Osteocyte (in vitro differentiated cells): ENCODE measurements at regions not wholly inside any gene's neighbourhood (a gene's known extent, or its start where the extent isn't known, plus 50 kb on each side); places are given as distances from the start of the nearest gene placed in this dataset.
"Not testable (repeated sequence)": the region's sequence is repeated elsewhere in the genome, so short reads cannot be mapped to it uniquely, and the experiment has no call there.

Experiments
- DNase-seq: peaks from one replicate; pipeline ENCODE4 v3.0.0; 2021; ENCODE audit warnings: mixed read lengths; ENCODE audit not compliant: unreplicated experiment; ENCODE audit errors: extremely low spot score
- H3K27ac Mint-ChIP-seq: one replicate; pipeline ENCODE4 v1.8.0; 2021; ENCODE audit warnings: mild to moderate bottlenecking, mixed read lengths; ENCODE audit not compliant: unreplicated experiment
- H3K27me3 Mint-ChIP-seq: one replicate; pipeline ENCODE4 v1.8.0; 2021; ENCODE audit warnings: mixed read lengths; ENCODE audit not compliant: unreplicated experiment
- H3K36me3 Mint-ChIP-seq: one replicate; pipeline ENCODE4 v1.8.0; 2021; ENCODE audit warnings: mixed read lengths; ENCODE audit not compliant: unreplicated experiment
- H3K4me1 Mint-ChIP-seq: one replicate; pipeline ENCODE4 v1.8.0; 2021; ENCODE audit warnings: mixed read lengths; ENCODE audit not compliant: unreplicated experiment
- H3K4me3 Mint-ChIP-seq: one replicate; pipeline ENCODE4 v1.8.0; 2021; ENCODE audit warnings: mild to moderate bottlenecking, moderate library complexity, mixed read lengths; ENCODE audit not compliant: unreplicated experiment
- H3K9me3 Mint-ChIP-seq: one replicate; pipeline ENCODE4 v1.8.0; 2021; ENCODE audit warnings: mixed read lengths; ENCODE audit not compliant: unreplicated experiment
- CTCF ChIP-seq: fragments of 200-600 bp; sonication (generic); IDR thresholded peaks from 2 replicates; pipeline ENCODE4 v1.5.0; 2021; ENCODE audit warnings: antibody characterized with exemption, mild to moderate bottlenecking, moderate library complexity

- H3K36me3 Mint-ChIP-seq, H3K4me3 Mint-ChIP-seq, DNase-seq, H3K27me3 Mint-ChIP-seq, H3K4me1 Mint-ChIP-seq, H3K9me3 Mint-ChIP-seq, H3K27ac Mint-ChIP-seq: not testable (repeated sequence)
These were observed 1447.6 kb downstream of the RPIA start for GRCh38 chr2:90139046-90139445.

- H3K27me3 Mint-ChIP-seq, H3K36me3 Mint-ChIP-seq, DNase-seq, H3K27ac Mint-ChIP-seq, H3K4me3 Mint-ChIP-seq, H3K4me1 Mint-ChIP-seq: not testable (repeated sequence)
- peaks cover 18% of the 10 kb centered on the region for H3K9me3 Mint-ChIP-seq
These were observed 1450.1 kb downstream of the RPIA start for GRCh38 chr2:90141558-90141957.

GRCh38 chr2:90151805-90152204 is 1460.3 kb downstream of the RPIA start:
- not testable (repeated sequence) for H3K27ac Mint-ChIP-seq, H3K4me3 Mint-ChIP-seq, H3K4me1 Mint-ChIP-seq, DNase-seq, H3K36me3 Mint-ChIP-seq, H3K9me3 Mint-ChIP-seq, H3K27me3 Mint-ChIP-seq

GRCh38 chr2:90170978-90171377 is 1479.5 kb downstream of the RPIA start:
- H3K4me1 Mint-ChIP-seq, H3K4me3 Mint-ChIP-seq, H3K27ac Mint-ChIP-seq, DNase-seq, H3K36me3 Mint-ChIP-seq, H3K27me3 Mint-ChIP-seq, H3K9me3 Mint-ChIP-seq: not testable (repeated sequence)

GRCh38 chr2:90173081-90173480 is 1481.6 kb downstream of the RPIA start:
- DNase-seq, H3K36me3 Mint-ChIP-seq, H3K4me3 Mint-ChIP-seq, H3K27ac Mint-ChIP-seq, H3K27me3 Mint-ChIP-seq, H3K4me1 Mint-ChIP-seq: not testable (repeated sequence)
- H3K9me3 Mint-ChIP-seq, result peaks cover 12% of the 10 kb centered on the region

GRCh38 chr2:90179591-90179990 is 1488.1 kb downstream of the RPIA start:
- not testable (repeated sequence) for H3K27ac Mint-ChIP-seq, H3K4me1 Mint-ChIP-seq, H3K4me3 Mint-ChIP-seq, H3K36me3 Mint-ChIP-seq, DNase-seq, H3K27me3 Mint-ChIP-seq, H3K9me3 Mint-ChIP-seq

GRCh38 chr2:90207454-90208058 is 1516.1 kb downstream of the RPIA start:
- no peak overlapping the region for H3K27ac Mint-ChIP-seq
- no peak for TF ChIP-seq CTCF
- H3K9me3 Mint-ChIP-seq, result peaks cover 32% of the 10 kb centered on the region
- no peak overlapping the region for H3K4me3 Mint-ChIP-seq
- H3K4me1 Mint-ChIP-seq, result no peaks in the 10 kb centered on the region
- H3K27me3 Mint-ChIP-seq, result no peaks in the 10 kb centered on the region
- no peak for DNase-seq
- H3K36me3 Mint-ChIP-seq, result no peaks in the 10 kb centered on the region

- TF ChIP-seq CTCF, result no peak
- no peaks in the 10 kb centered on the region for H3K36me3 Mint-ChIP-seq
- no peak overlapping the region for H3K27ac Mint-ChIP-seq
- H3K4me1 Mint-ChIP-seq, result no peaks in the 10 kb centered on the region
- no peak for DNase-seq
- no peaks in the 10 kb centered on the region for H3K27me3 Mint-ChIP-seq
- no peak overlapping the region for H3K4me3 Mint-ChIP-seq
- peaks cover 20% of the 10 kb centered on the region for H3K9me3 Mint-ChIP-seq
These were observed 1517.5 kb downstream of the RPIA start for GRCh38 chr2:90209009-90209408.
